ENCODE measurements at regions not wholly inside any gene's neighbourhood (a gene's known extent, or its start where the extent isn't known, plus 50 kb on each side); places are given as distances from the start of the nearest gene placed in this dataset.
"Not testable (repeated sequence)": the region's sequence is repeated elsewhere in the genome, so short reads cannot be mapped to it uniquely, and the experiment has no call there.

- H3K4me1 Mint-ChIP-seq (ENCODE audit: low read depth); DNase-seq (ENCODE audit: low spot score); H3K27me3 Mint-ChIP-seq (ENCODE audit: insufficient read depth); H3K4me3 Mint-ChIP-seq; H3K36me3 Mint-ChIP-seq (ENCODE audit: low read depth); H3K27ac Mint-ChIP-seq; intact Hi-C loops (cut with micrococcal nuclease); H3K9me3 Mint-ChIP-seq: not testable (repeated sequence)
Observed at GRCh38 chr10:117815816-117816215, 230.9 kb downstream of the RAB11FIP2 start.

GRCh38 chr10:117817116-117817515 lies 229.6 kb downstream of the RAB11FIP2 start:
- DNase-seq (ENCODE audit: low spot score): no peak
- Mint-ChIP-seq H3K36me3 (ENCODE audit: low read depth) (no peaks in the 10 kb centered on the region), H3K9me3 (no peaks in the 10 kb centered on the region), H3K4me3 (no peak overlapping the region), H3K27ac (no peak overlapping the region), H3K4me1 (ENCODE audit: low read depth) (no peaks in the 10 kb centered on the region), H3K27me3 (ENCODE audit: insufficient read depth) (no peaks in the 10 kb centered on the region)
- intact Hi-C loops (cut with micrococcal nuclease): no loop called here

GRCh38 chr10:117818721-117819120 lies 228.0 kb downstream of the RAB11FIP2 start:
- Mint-ChIP-seq H3K4me3 (no peak overlapping the region), H3K9me3 (no peaks in the 10 kb centered on the region), H3K27ac (no peak overlapping the region), H3K27me3 (ENCODE audit: insufficient read depth) (no peaks in the 10 kb centered on the region), H3K36me3 (ENCODE audit: low read depth) (no peaks in the 10 kb centered on the region), H3K4me1 (ENCODE audit: low read depth) (no peaks in the 10 kb centered on the region)
- DNase-seq (ENCODE audit: low spot score): no peak
- intact Hi-C loops (cut with micrococcal nuclease): no loop called here

- intact Hi-C loops (cut with micrococcal nuclease): no loop called here
- Mint-ChIP-seq H3K9me3 (no peaks in the 10 kb centered on the region), H3K27ac (no peak overlapping the region), H3K4me1 (ENCODE audit: low read depth) (no peaks in the 10 kb centered on the region), H3K27me3 (ENCODE audit: insufficient read depth) (no peaks in the 10 kb centered on the region), H3K36me3 (ENCODE audit: low read depth) (no peaks in the 10 kb centered on the region), H3K4me3 (no peak overlapping the region)
- DNase-seq (ENCODE audit: low spot score): no peak
Observed at GRCh38 chr10:117819304-117819703, 227.4 kb downstream of the RAB11FIP2 start.

GRCh38 chr10:117823980-117824379 lies 222.8 kb downstream of the RAB11FIP2 start:
- H3K36me3 Mint-ChIP-seq (ENCODE audit: low read depth): no peaks in the 10 kb centered on the region
- no peaks in the 10 kb centered on the region for H3K4me1 Mint-ChIP-seq (ENCODE audit: low read depth)
- H3K27ac Mint-ChIP-seq: no peak overlapping the region
- no peaks in the 10 kb centered on the region for H3K9me3 Mint-ChIP-seq
- peaks cover 11% of the 10 kb centered on the region for H3K27me3 Mint-ChIP-seq (ENCODE audit: insufficient read depth)
- H3K4me3 Mint-ChIP-seq: no peak overlapping the region
- intact Hi-C loops (cut with micrococcal nuclease): no loop called here
- DNase-seq (ENCODE audit: low spot score): no peak

GRCh38 chr10:117830205-117830604 lies 216.5 kb downstream of the RAB11FIP2 start:
- Mint-ChIP-seq H3K4me1 (ENCODE audit: low read depth) (peaks cover 20% of the 10 kb centered on the region), H3K9me3 (peaks cover 5% of the 10 kb centered on the region), H3K4me3 (peak overlapping the region; percentile 76), H3K27ac (peak overlapping the region; percentile 62), H3K27me3 (ENCODE audit: insufficient read depth) (peaks cover 6% of the 10 kb centered on the region), H3K36me3 (ENCODE audit: low read depth) (peaks cover 4% of the 10 kb centered on the region)
- intact Hi-C loops (cut with micrococcal nuclease): no loop called here
- no peak for DNase-seq (ENCODE audit: low spot score)

- Mint-ChIP-seq H3K27ac (peak overlapping the region; percentile 62), H3K9me3 (peaks cover 5% of the 10 kb centered on the region), H3K27me3 (ENCODE audit: insufficient read depth) (peaks cover under 1% of the 10 kb centered on the region), H3K4me3 (peak overlapping the region; percentile 76), H3K4me1 (ENCODE audit: low read depth) (peaks cover 20% of the 10 kb centered on the region), H3K36me3 (ENCODE audit: low read depth) (peaks cover 4% of the 10 kb centered on the region)
- DNase-seq (ENCODE audit: low spot score): peak; percentile 17
- intact Hi-C loops (cut with micrococcal nuclease): no loop called here
Observed at GRCh38 chr10:117830787-117831212, 215.9 kb downstream of the RAB11FIP2 start.

GRCh38 chr10:117838500-117839498 lies 207.9 kb downstream of the RAB11FIP2 start:
- H3K9me3 Mint-ChIP-seq; intact Hi-C loops (cut with micrococcal nuclease); H3K27me3 Mint-ChIP-seq (ENCODE audit: insufficient read depth); H3K27ac Mint-ChIP-seq; H3K4me1 Mint-ChIP-seq (ENCODE audit: low read depth); DNase-seq (ENCODE audit: low spot score); H3K36me3 Mint-ChIP-seq (ENCODE audit: low read depth): not testable (repeated sequence)
- H3K4me3 Mint-ChIP-seq: peak overlapping the region; percentile 53

GRCh38 chr10:117856426-117856825 lies 190.3 kb downstream of the RAB11FIP2 start:
- H3K27ac Mint-ChIP-seq; H3K27me3 Mint-ChIP-seq (ENCODE audit: insufficient read depth); H3K9me3 Mint-ChIP-seq; H3K4me3 Mint-ChIP-seq; H3K36me3 Mint-ChIP-seq (ENCODE audit: low read depth); intact Hi-C loops (cut with micrococcal nuclease); DNase-seq (ENCODE audit: low spot score); H3K4me1 Mint-ChIP-seq (ENCODE audit: low read depth): not testable (repeated sequence)

GRCh38 chr10:117860135-117860534 lies 186.6 kb downstream of the RAB11FIP2 start:
- Mint-ChIP-seq H3K27me3 (ENCODE audit: insufficient read depth) (peaks cover 10% of the 10 kb centered on the region), H3K36me3 (ENCODE audit: low read depth) (no peaks in the 10 kb centered on the region), H3K9me3 (no peaks in the 10 kb centered on the region), H3K4me3 (no peak overlapping the region), H3K27ac (no peak overlapping the region), H3K4me1 (ENCODE audit: low read depth) (no peaks in the 10 kb centered on the region)
- DNase-seq (ENCODE audit: low spot score): no peak
- intact Hi-C loops (cut with micrococcal nuclease): loop anchor here (2.0 kb wide), 1 partner anchor 381 kb away; no protein-coding TSS in a partner anchor

GRCh38 chr10:117860823-117861222 lies 185.9 kb downstream of the RAB11FIP2 start:
- no peak for DNase-seq (ENCODE audit: low spot score)
- Mint-ChIP-seq H3K27ac (no peak overlapping the region), H3K27me3 (ENCODE audit: insufficient read depth) (peaks cover 10% of the 10 kb centered on the region), H3K4me3 (no peak overlapping the region), H3K36me3 (ENCODE audit: low read depth) (no peaks in the 10 kb centered on the region), H3K9me3 (no peaks in the 10 kb centered on the region), H3K4me1 (ENCODE audit: low read depth) (no peaks in the 10 kb centered on the region)
- intact Hi-C loops (cut with micrococcal nuclease): loop anchor here (2.0 kb wide), 1 partner anchor 380 kb away; no protein-coding TSS in a partner anchor

GRCh38 chr10:117861329-117861728 lies 185.4 kb downstream of the RAB11FIP2 start:
- Mint-ChIP-seq H3K4me1 (ENCODE audit: low read depth) (no peaks in the 10 kb centered on the region), H3K27ac (no peak overlapping the region)
- intact Hi-C loops (cut with micrococcal nuclease): loop anchor here (2.0 kb wide), 1 partner anchor 379 kb away; no protein-coding TSS in a partner anchor

GRCh38 chr10:117863771-117864170 lies 183.0 kb downstream of the RAB11FIP2 start:
- peaks cover 4% of the 10 kb centered on the region for H3K27me3 Mint-ChIP-seq (ENCODE audit: insufficient read depth)
- H3K4me1 Mint-ChIP-seq (ENCODE audit: low read depth): no peaks in the 10 kb centered on the region
- intact Hi-C loops (cut with micrococcal nuclease): no loop called here
- no peak for DNase-seq (ENCODE audit: low spot score)
- no peaks in the 10 kb centered on the region for H3K36me3 Mint-ChIP-seq (ENCODE audit: low read depth)
- H3K9me3 Mint-ChIP-seq: no peaks in the 10 kb centered on the region
- no peak overlapping the region for H3K27ac Mint-ChIP-seq
- H3K4me3 Mint-ChIP-seq: no peak overlapping the region

More at GRCh38 chr10:117861329-117861728, 185.4 kb downstream of the RAB11FIP2 start:
- Mint-ChIP-seq H3K9me3 (no peaks in the 10 kb centered on the region), H3K27me3 (ENCODE audit: insufficient read depth) (peaks cover 10% of the 10 kb centered on the region), H3K4me3 (no peak overlapping the region), H3K36me3 (ENCODE audit: low read depth) (no peaks in the 10 kb centered on the region)
- DNase-seq (ENCODE audit: low spot score): no peak

Data from activated T-helper 1 cell treated with anti-CD3 and anti-CD28 coated beads, Interleukin-12 subunit alpha, Interleukin-12 subunit beta, Interleukin-2, Interleukin-4 antibody, amounts not matched to agents 30 ng/mL and 10 ng/mL and 1 ng/mL, durations not matched to agents 14 hours and 24 hours and 36 hours (primary cell).